ENCODE measurements at regions not wholly inside any gene's neighbourhood (a gene's known extent, or its start where the extent isn't known, plus 50 kb on each side); places are given as distances from the start of the nearest gene placed in this dataset.

DNA sequence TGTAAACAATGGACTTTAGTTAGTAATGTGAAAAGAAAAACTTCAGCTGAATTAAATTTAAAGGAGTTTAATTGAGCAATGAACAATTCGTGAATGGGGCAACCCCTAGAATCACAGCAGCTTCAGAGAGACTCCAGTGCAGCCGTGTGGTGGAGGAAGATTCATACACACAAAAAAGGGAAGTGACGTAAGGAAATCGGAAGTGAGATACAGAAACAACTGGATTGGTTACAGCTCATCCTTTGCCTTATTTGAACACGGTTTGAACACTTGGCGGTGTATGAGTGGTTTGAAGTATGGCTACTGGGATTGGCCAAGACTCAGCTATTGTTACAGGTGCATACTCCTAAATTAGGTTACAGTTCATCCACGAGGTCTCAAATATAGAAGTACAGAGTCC, 460.4 kb upstream of the ASIC2 start:
- TF ChIP-seq, protein P1, sequence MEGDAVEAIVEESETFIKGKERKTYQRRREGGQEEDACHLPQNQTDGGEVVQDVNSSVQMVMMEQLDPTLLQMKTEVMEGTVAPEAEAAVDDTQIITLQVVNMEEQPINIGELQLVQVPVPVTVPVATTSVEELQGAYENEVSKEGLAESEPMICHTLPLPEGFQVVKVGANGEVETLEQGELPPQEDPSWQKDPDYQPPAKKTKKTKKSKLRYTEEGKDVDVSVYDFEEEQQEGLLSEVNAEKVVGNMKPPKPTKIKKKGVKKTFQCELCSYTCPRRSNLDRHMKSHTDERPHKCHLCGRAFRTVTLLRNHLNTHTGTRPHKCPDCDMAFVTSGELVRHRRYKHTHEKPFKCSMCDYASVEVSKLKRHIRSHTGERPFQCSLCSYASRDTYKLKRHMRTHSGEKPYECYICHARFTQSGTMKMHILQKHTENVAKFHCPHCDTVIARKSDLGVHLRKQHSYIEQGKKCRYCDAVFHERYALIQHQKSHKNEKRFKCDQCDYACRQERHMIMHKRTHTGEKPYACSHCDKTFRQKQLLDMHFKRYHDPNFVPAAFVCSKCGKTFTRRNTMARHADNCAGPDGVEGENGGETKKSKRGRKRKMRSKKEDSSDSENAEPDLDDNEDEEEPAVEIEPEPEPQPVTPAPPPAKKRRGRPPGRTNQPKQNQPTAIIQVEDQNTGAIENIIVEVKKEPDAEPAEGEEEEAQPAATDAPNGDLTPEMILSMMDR (IDR thresholded peaks at IDR 0.05; ENCODE audit: unreplicated experiment): no peak
- ChIA-PET POLR2A (no interaction called here), CTCF (interaction anchor here (0.5 to 5.5 kb wide), 8 partner anchors 14 to 1291 kb away, joined by 3 to 26 read pairs (median 4); no protein-coding TSS in a partner anchor)
- Mint-ChIP-seq H3K27ac (ENCODE audit: low read depth, unreplicated experiment) (no peak overlapping the region), H3K4me3 (ENCODE audit: unreplicated experiment) (no peak overlapping the region), H3K9me3 (ENCODE audit: unreplicated experiment) (peaks cover 6% of the 10 kb centered on the region), H3K4me1 (ENCODE audit: insufficient read depth, unreplicated experiment) (no peaks in the 10 kb centered on the region), H3K27me3 (ENCODE audit: insufficient read depth, unreplicated experiment) (no peaks in the 10 kb centered on the region), H3K36me3 (ENCODE audit: insufficient read depth, unreplicated experiment) (peaks cover 7% of the 10 kb centered on the region)
- BruUV-seq (replicated peaks): no TSS peak
- DNase-seq (ENCODE audit: unreplicated experiment): no peak
- intact Hi-C loops (cut with micrococcal nuclease): loop anchor here (5.0 to 10.0 kb wide), 3 partner anchors 729 to 1499 kb away; no protein-coding TSS in a partner anchor

DNA sequence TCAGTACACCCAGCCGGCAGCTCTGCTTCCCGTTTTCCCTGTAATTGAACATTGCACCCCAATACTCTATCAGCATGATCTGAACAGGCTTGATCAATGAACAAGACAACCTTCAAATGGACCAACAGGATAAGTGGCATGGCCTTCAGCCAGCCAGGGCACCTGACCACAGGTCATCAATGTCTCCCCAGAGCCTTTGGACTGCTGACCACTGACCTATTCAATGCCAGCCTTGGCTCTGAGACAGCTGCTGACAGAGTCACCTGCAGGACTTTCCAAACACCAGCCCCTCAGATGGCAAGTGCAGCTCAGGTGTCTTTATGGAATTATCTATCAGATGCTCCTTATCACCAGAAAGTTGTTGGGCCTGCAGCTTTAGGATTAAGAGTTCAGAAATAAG, 462.9 kb upstream of the ASIC2 start:
- no TSS peak for BruUV-seq (replicated peaks)

DNA sequence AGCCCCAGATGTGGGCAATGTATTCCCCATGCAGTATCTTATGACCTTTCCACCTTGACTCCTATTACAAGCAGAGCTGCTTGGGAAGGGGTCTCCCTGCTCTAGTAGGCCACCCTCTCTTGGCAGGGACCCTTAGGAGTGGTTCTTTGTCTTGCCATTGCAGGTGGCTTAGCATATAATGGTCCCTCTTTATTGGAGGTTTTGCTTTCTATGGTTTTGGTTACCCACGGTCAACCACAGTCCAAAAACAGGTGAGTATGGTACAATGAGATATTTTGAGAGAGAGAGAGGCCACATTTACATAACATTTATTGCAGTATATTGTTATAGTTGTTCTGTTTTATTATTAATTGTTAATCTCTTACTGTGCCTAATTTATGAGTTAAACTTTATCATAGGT, 472.8 kb upstream of the ASIC2 start:
- Mint-ChIP-seq H3K27me3 (ENCODE audit: insufficient read depth, unreplicated experiment) (no peaks in the 10 kb centered on the region), H3K36me3 (ENCODE audit: insufficient read depth, unreplicated experiment) (no peaks in the 10 kb centered on the region), H3K4me3 (ENCODE audit: unreplicated experiment) (no peak overlapping the region), H3K27ac (ENCODE audit: low read depth, unreplicated experiment) (no peak overlapping the region), H3K4me1 (ENCODE audit: insufficient read depth, unreplicated experiment) (no peaks in the 10 kb centered on the region), H3K9me3 (ENCODE audit: unreplicated experiment) (peaks cover 20% of the 10 kb centered on the region)
- TF ChIP-seq, protein P1 (IDR thresholded peaks at IDR 0.05; ENCODE audit: unreplicated experiment): no peak
- no peak for DNase-seq (ENCODE audit: unreplicated experiment)
- ChIA-PET POLR2A (no interaction called here), CTCF (interaction anchor here (0.7 to 3.6 kb wide), 2 partner anchors 13 to 269 kb away, joined by 3 to 21 read pairs; no protein-coding TSS in a partner anchor)
- no TSS peak for BruUV-seq (replicated peaks)
- intact Hi-C loops (cut with micrococcal nuclease): no loop called here

More for the DNA sequence above, 462.9 kb upstream of the ASIC2 start:
- DNase-seq (ENCODE audit: unreplicated experiment): no peak
- CTCF ChIA-PET: interaction anchor here (0.8 kb wide), 2 partner anchors 10 to 24 kb away, joined by 3 to 4 read pairs; no protein-coding TSS in a partner anchor
- TF ChIP-seq, protein P1 (IDR thresholded peaks at IDR 0.05; ENCODE audit: unreplicated experiment): no peak
- Mint-ChIP-seq H3K4me1 (ENCODE audit: insufficient read depth, unreplicated experiment) (no peaks in the 10 kb centered on the region), H3K36me3 (ENCODE audit: insufficient read depth, unreplicated experiment) (peaks cover 7% of the 10 kb centered on the region), H3K4me3 (ENCODE audit: unreplicated experiment) (no peak overlapping the region), H3K27me3 (ENCODE audit: insufficient read depth, unreplicated experiment) (no peaks in the 10 kb centered on the region), H3K27ac (ENCODE audit: low read depth, unreplicated experiment) (no peak overlapping the region), H3K9me3 (ENCODE audit: unreplicated experiment) (peaks cover 20% of the 10 kb centered on the region)
- POLR2A ChIA-PET: interaction anchor here (0.7 kb wide), 1 partner anchor 26 kb away, joined by 3 read pairs; no protein-coding TSS in a partner anchor
- intact Hi-C loops (cut with micrococcal nuclease): loop anchor here (10.0 kb wide), 2 partner anchors 731 to 1501 kb away; no protein-coding TSS in a partner anchor

DNA sequence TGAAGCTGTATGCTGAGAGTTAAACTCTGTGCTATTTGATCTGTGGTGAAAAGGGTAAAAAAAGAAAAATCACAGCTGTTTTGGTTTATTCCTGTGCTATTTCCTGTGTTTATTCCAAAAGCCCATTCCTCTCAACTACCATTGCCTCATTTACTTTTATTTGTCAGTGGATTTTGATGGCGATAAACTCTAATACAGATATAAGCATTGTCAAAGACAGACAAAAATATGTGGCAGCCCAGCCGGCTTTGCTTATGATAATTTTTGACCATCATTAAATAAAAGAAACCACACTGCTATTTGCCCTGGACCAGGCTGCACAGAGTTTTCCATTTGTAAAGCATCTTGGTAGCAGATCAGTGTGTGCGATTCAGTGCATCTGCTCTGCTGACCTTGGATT, 473.6 kb upstream of the ASIC2 start:
- Mint-ChIP-seq H3K4me3 (ENCODE audit: unreplicated experiment) (no peak overlapping the region), H3K9me3 (ENCODE audit: unreplicated experiment) (peaks cover 18% of the 10 kb centered on the region), H3K27ac (ENCODE audit: low read depth, unreplicated experiment) (no peak overlapping the region), H3K36me3 (ENCODE audit: insufficient read depth, unreplicated experiment) (no peaks in the 10 kb centered on the region), H3K4me1 (ENCODE audit: insufficient read depth, unreplicated experiment) (no peaks in the 10 kb centered on the region), H3K27me3 (ENCODE audit: insufficient read depth, unreplicated experiment) (no peaks in the 10 kb centered on the region)
- CTCF ChIA-PET: interaction anchor here (0.7 to 3.6 kb wide), 2 partner anchors 12 to 270 kb away, joined by 3 to 21 read pairs; no protein-coding TSS in a partner anchor
- intact Hi-C loops (cut with micrococcal nuclease): no loop called here
- POLR2A ChIA-PET: interaction anchor here (0.5 kb wide), 1 partner anchor 755 kb away, joined by 3 read pairs; no protein-coding TSS in a partner anchor
- TF ChIP-seq, protein P1 (IDR thresholded peaks at IDR 0.05; ENCODE audit: unreplicated experiment): no peak
- DNase-seq (ENCODE audit: unreplicated experiment): no peak
- BruUV-seq (replicated peaks): no TSS peak

Data from MCF 10A (cell line).